Body of pancreas (tissue), 4 donors: ENCODE measurements at regions not wholly inside any gene's neighbourhood (a gene's known extent, or its start where the extent isn't known, plus 50 kb on each side); places are given as distances from the start of the nearest gene placed in this dataset.

ENCODE experiments used
- ATAC-seq: fragments of 150-250 bp; one replicate; pipeline ENCODE4 v1.9.1; 2016
- DNase-seq, 4 donors: peaks; one replicate each; pipeline ENCODE4 v3.0.0-alpha.2; 2019
- H3K27ac ChIP-seq, 4 donors: fragments of 200-600 bp; sonication (generic); 1 replicate in 3 of 4; 2 replicates in 1 of 4; pipeline versions ENCODE4 v1.5.1 to v1.6.1; 2016 to 2019; ENCODE audit warnings: mild to moderate bottlenecking in 1 of 4, mixed read lengths in 1 of 4, moderate library complexity in 1 of 4
- H3K27me3 ChIP-seq, 2 donors: fragments of 200-600 bp; sonication (generic); one replicate each; pipeline ENCODE4 v1.6.0; 2016; ENCODE audit warnings: mild to moderate bottlenecking in 1 of 2
- H3K36me3 ChIP-seq, 2 donors: fragments of 200-600 bp; sonication (generic); replicated peaks in 1 of 2; 2 replicates each; pipeline ENCODE4 v1.5.1; 2016; ENCODE audit warnings: low read depth in 2 of 2; ENCODE audit not compliant: insufficient read depth in 1 of 2
- H3K4me1 ChIP-seq: fragments of 200-600 bp; sonication (generic); one replicate; pipeline ENCODE4 v1.6.0; 2016
- H3K4me3 ChIP-seq, 2 donors: fragments of 200-600 bp; sonication (generic); 1 replicate in 1 of 2; 2 replicates in 1 of 2; pipeline ENCODE4 v1.5.1; 2016 to 2019
- H3K9me3 ChIP-seq, 3 donors: fragments of 200-600 bp; sonication (generic); 1 replicate in 2 of 3; 2 replicates in 1 of 3; pipeline ENCODE4 v1.5.1; 2016
- CTCF ChIP-seq, 7 experiments: fragments of 450-650 bp in 4 of 7; fragments of 200-600 bp in 3 of 7; sonication (generic) in 3 of 7; IDR thresholded peaks; one replicate each; pipeline ENCODE4 v1.5.1; 2016 to 2019; ENCODE audit warnings: antibody characterized with exemption in 7 of 7
- POLR2A ChIP-seq, 3 donors: fragments of 450-650 bp; IDR thresholded peaks; one replicate each; pipeline ENCODE4 v1.6.1; 2016; ENCODE audit warnings: antibody characterized with exemption in 3 of 3, mild to moderate bottlenecking in 2 of 3
- WGBS, 2 donors: methylation state at CpG; one replicate each; pipeline ENCODE4 v1.1.5; 2017; 5-methylcytosine and 5-hydroxymethylcytosine counted together
- intact Hi-C: fragments of 100-400 bp; cut with DNase I; formaldehyde crosslinking; loops from one replicate; pipeline ENCODE4 v1.15.1; 2023

- no peaks in the 10 kb centered on the region for H3K36me3 ChIP-seq
- no peaks in the 10 kb centered on the region for H3K9me3 ChIP-seq
- H3K4me3 ChIP-seq: no peak overlapping the region
- peak in 1 of 4 donors; percentile 26 for DNase-seq
- H3K27me3 ChIP-seq: no peaks in the 10 kb centered on the region
- ATAC-seq: no peak
- no peaks in the 10 kb centered on the region for H3K4me1 ChIP-seq
- no peak overlapping the region for H3K27ac ChIP-seq
- TF ChIP-seq CTCF (IDR thresholded peaks at IDR 0.05) (no peak), POLR2A (IDR thresholded peaks at IDR 0.05) (no peak)
- intact Hi-C loops: no loop called here
- 57 to 77% methylated on average over 10 of the region's 10 CpGs for WGBS, 2 donors
Observed at GRCh38 chr2:225112362-225113126, 70.3 kb upstream of the DOCK10 start.

GRCh38 chr2:225108805-225109204 is 66.5 kb upstream of the DOCK10 start:
- no peak overlapping the region for H3K4me3 ChIP-seq

GRCh38 chr2:225104971-225105370 is 62.7 kb upstream of the DOCK10 start:
- no peak for ATAC-seq
- no peaks in the 10 kb centered on the region for H3K4me1 ChIP-seq
- 76 to 88% methylated on average over 3 of the region's 3 CpGs for WGBS, 2 donors

More at GRCh38 chr2:225108805-225109204, 66.5 kb upstream of the DOCK10 start:
- Histone ChIP-seq H3K27me3 (no peaks in the 10 kb centered on the region), H3K9me3 (no peaks in the 10 kb centered on the region), H3K27ac (no peak overlapping the region), H3K4me1 (no peaks in the 10 kb centered on the region), H3K36me3 (no peaks in the 10 kb centered on the region)
- no peak for DNase-seq
- ATAC-seq: no peak
- intact Hi-C loops: no loop called here
- TF ChIP-seq CTCF (IDR thresholded peaks at IDR 0.05) (no peak), POLR2A (IDR thresholded peaks at IDR 0.05) (no peak)

GRCh38 chr2:225104321-225104720 is 62.1 kb upstream of the DOCK10 start:
- no peak for DNase-seq
- H3K27ac ChIP-seq: no peak overlapping the region
- WGBS, 2 donors: 33 to 59% methylated on average over 1 of the region's 1 CpG
- intact Hi-C loops: no loop called here
- no peaks in the 10 kb centered on the region for H3K9me3 ChIP-seq
- no peaks in the 10 kb centered on the region for H3K27me3 ChIP-seq
- no peak overlapping the region for H3K4me3 ChIP-seq
- no peak for ATAC-seq
- no peaks in the 10 kb centered on the region for H3K4me1 ChIP-seq
- H3K36me3 ChIP-seq: no peaks in the 10 kb centered on the region
- TF ChIP-seq CTCF (IDR thresholded peaks at IDR 0.05): no peak
- no peak for TF ChIP-seq POLR2A (IDR thresholded peaks at IDR 0.05)

More at GRCh38 chr2:225104971-225105370, 62.7 kb upstream of the DOCK10 start:
- Histone ChIP-seq H3K9me3 (no peaks in the 10 kb centered on the region), H3K27ac (no peak overlapping the region), H3K4me3 (no peak overlapping the region), H3K36me3 (no peaks in the 10 kb centered on the region), H3K27me3 (no peaks in the 10 kb centered on the region)
- TF ChIP-seq CTCF (IDR thresholded peaks at IDR 0.05): no peak
- TF ChIP-seq POLR2A (IDR thresholded peaks at IDR 0.05): no peak
- no peak for DNase-seq
- intact Hi-C loops: no loop called here

GRCh38 chr2:225103737-225104141 is 61.5 kb upstream of the DOCK10 start:
- ATAC-seq: no peak
- WGBS, 2 donors: 57 to 64% methylated on average over 2 of the region's 2 CpGs
- TF ChIP-seq POLR2A (IDR thresholded peaks at IDR 0.05) (no peak), CTCF (IDR thresholded peaks at IDR 0.05) (no peak)
- intact Hi-C loops: no loop called here
- no peaks in the 10 kb centered on the region for H3K4me1 ChIP-seq
- DNase-seq: no peak
- no peak overlapping the region for H3K4me3 ChIP-seq
- H3K36me3 ChIP-seq: no peaks in the 10 kb centered on the region
- H3K9me3 ChIP-seq: no peaks in the 10 kb centered on the region
- H3K27me3 ChIP-seq: no peaks in the 10 kb centered on the region
- H3K27ac ChIP-seq: no peak overlapping the region
